ENCODE measurements at regions not wholly inside any gene's neighbourhood (a gene's known extent, or its start where the extent isn't known, plus 50 kb on each side); places are given as distances from the start of the nearest gene placed in this dataset.
A peak's percentile ranks its signal among the peaks of the same experiment; 100 is the strongest.
"Not testable (repeated sequence)": the region's sequence is repeated elsewhere in the genome, so short reads cannot be mapped to it uniquely, and the experiment has no call there.

DNA sequence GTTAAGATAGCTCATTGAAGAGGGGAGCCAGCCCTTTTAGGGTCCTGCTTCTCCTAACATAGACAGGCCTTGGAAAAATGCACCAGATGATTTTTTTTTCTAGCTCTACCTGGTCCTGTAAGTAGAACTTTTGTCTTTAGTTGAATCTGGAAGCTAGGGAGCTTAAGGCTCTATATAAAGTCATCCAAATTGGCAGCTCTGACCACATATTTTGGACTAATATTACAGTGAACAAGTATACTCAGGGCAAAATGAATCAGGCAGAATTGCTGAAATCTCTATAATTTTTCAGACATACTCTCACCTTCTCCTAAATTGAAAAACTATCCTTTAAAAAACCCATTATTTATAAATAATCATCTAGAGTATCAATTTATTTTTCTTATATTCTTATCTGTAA, 375.6 kb downstream of the OSTF1 start:
- no peak for DNase-seq

DNA sequence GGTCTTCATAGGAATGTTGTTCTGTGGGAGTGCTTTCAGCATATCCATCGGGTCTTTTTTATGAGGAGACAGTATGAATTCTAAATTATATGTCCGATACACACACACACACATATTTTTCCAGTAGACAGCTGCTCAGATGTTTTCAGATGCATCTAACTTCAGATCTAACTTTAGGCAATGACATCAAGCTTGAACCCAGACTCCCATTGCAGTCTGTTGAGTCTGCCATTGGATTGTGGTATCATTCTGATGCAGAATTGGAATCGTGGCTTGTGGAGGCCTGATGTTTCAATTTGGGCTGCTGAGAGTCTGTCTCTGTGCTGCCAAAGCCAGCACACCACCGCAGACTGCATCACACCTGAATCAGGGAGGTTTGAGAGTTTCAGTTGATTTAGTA, 376.4 kb downstream of the OSTF1 start:
- no peak for DNase-seq

DNA sequence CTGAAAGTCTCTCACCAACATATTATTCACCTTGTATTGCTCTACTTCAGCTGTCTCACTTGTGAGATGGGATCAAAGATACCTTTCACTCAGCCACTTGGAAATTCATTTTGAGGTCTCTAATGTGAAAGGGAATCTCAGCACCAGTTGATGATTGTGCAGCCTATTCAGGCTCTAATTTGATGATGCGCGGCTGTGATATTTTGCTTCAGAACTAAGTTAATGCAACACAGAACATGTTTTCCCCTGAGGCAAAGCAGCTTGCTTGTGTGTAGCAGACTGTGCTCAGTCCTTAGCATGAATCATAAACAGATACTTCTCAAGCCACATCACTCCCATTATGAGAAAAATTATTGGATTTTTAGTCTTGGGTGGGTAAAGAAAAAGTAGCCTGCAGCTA, 378.8 kb downstream of the OSTF1 start:
- DNase-seq = no peak

DNA sequence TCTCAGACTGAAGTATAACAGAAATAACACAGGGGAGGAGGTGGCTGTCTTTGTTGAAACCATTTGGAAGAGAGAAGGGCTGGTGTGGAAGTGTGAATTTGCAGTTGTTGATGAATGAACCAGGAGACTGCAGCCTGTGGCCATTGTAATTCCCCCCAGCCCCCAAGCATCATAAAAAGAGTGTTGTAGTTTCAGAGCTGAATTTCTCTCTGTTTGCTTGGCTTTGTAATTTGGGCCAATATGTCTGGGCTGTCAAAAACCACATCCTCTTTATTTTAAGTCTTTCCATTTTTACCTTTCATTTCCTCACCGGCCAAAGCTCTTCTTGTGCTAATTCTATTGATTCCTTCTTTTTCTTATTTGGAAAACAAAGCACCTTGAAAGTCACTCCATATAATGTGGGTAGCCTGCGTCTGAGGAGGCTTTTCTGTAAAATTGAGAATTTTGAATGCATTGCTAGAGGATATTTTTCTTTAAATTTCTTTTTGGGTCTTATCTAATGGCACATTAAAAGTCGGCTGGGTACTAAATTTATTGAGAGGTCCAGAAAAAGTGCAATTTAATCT, 383.3 kb downstream of the OSTF1 start:
- no peak for DNase-seq

- no peak for DNase-seq
Measured at GRCh38 chr9:75482566-75482965, 394.3 kb downstream of the OSTF1 start.

- no peak for DNase-seq
Measured at GRCh38 chr9:75483636-75484035, 395.3 kb downstream of the OSTF1 start.

DNA sequence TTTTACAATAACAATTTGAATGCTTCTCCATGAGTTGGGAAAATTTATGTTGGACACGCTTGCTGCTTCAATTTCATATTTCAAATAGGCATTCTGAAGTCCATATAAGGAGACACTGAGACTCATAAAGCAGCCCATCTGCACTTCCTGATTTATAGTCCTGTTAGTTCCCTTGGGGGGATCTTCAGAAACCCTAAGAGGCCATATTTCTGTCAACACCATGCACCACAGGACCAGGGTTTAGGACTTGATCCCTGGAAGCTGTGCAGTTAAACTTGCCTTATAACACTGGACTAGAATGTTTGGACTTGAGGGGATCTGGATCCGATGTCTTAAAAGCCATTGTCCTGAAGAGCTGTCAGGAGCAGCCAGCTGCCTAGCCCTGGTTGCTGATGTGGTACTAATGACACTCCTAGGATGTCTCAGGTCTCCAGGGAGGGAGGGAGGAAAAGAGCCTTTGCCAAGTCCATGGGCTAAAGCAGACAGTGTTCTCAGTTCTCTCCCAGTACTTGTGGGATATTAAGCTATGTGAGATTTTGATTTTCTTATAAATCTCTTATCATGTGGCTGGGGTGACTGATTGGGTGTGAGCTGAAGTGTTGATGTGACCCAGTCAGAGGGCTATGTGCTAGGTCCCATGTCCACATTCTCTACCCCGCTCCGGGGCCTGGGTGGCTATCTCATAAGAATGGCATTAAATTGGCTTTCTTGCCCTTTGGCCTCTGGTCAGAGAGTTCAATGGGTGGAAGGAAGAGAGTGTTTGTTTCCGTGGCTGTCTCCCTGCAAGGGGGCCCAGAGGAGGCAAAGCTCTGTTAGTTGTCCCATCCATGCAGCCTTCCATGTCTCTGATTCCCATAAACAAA, 399.8 kb downstream of the OSTF1 start:
- DNase-seq = peak in 2 of 3 experiments; percentile 14 to 75

GRCh38 chr9:75488719-75489110, 400.4 kb downstream of the OSTF1 start:
- DNase-seq = no peak

GRCh38 chr9:75490326-75490725, 400.1 kb upstream of the PCSK5 start:
- no peak for DNase-seq

- DNase-seq = no peak
Measured at GRCh38 chr9:75491533-75491932, 398.9 kb upstream of the PCSK5 start.

DNA sequence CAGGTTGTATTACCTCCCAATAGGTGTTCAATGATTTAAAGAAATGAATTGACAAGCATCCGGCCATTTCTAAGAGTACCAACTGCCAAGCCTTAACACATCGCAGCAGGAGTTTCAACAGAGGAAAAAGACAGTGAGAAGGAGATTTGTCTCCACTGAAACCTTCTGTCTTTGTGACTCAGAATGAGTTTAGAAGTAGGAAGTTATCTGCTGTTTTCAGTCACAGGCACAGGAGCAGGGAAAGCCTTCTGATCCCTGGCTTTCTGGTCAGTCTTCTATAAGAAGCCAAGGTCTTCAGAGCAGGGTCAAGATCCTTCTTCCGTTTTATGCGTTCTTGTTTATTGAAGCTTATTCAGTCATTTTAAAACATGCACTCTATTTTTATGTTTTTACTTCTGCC, 390.7 kb upstream of the PCSK5 start:
- no peak for DNase-seq

DNA sequence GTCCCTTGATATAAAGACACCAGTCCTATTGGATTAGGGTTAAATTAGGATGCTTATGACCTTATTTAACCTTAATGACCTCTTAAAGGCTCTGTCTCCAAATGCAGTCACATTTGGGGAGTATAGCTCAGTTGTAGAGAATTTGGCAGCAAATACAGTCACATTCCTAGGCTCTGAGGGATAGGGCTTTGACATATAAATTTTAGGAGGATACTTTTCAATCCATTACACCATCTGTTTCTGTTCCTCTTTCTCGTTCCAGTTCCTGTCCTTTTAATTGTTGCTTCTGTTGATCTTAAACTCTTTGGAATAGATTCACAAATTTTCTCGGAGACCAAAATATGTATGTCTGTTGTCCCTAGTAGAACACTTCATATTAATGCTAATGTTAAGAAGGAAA, 390.0 kb upstream of the PCSK5 start:
- DNase-seq = no peak

DNA sequence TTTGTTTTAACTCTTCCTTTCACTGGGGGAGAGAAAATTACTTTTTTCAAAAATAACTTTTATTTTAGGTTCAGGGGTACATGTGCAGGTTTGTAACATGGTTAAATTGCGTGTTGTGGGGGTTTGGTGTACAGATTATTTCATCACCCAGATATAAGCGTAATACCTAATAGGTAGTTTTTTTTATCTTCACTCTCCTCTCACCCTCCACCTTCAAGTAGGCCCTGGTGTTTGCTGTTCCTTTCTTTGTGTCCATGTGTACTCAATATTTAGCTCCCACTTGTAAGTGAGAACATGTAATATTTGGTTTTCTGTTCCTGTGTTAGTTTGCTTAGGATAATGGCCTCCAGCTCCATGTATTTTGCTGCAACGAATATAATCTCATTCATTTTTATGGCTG, 389.5 kb upstream of the PCSK5 start:
- not testable (repeated sequence) for DNase-seq

DNA sequence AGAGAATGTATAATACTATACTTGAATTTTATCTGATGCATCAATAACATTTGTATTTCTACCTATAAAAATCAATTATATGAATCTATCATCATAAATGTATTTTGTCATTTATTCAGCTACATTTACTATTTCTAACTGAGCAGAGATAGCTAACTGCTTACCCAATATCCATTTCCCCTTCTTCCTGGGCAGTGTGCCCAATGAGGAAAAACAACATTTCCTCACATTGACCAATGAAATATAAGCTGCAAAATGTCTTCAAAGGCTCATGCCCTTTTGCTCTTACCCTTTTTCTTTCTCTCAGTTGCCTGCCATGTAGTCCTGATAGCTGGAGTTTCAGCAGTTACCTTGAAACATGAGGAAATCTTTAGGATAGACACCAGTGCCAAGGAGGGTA, 385.8 kb upstream of the PCSK5 start:
- no peak for DNase-seq

DNA sequence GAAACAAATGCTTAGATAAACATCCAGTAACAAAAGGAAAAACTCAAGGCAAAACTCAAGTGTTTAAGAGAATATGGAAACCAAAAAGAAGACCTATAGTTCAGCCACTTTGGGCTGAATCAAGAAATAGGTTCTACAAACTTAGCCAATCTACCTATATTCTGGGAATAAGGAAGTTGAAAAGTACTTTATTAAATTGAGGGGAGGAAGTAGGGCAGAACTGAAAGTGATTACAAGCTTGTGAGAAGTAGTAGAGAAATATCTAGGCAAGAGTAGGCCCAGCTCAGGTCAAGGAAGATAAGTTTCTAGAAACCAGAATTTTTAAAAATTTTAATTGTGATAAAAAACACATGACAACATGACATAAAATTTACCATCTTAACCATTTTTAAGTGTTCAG, 384.8 kb upstream of the PCSK5 start:
- DNase-seq = no peak

DNA sequence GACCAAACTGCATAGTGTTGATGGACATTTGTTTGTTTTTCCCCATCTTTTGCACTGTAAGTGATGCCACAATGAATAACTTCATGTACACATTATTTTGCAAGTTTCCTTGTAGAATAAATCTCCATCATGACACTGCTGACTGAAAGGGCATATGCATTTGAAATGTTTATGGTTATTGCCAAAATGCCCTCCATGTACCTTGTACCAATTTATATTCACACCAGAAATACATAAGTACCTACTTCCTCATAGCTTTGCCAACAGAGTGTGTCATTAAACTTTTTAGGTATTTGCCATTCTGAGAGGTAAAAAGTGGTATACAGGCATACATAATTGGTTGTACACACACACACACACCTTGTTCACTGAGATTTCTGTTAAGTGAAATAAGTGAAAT, 361.0 kb upstream of the PCSK5 start:
- no peak for DNase-seq

GRCh38 chr9:75531588-75531987, 358.9 kb upstream of the PCSK5 start:
- no peak for DNase-seq

- DNase-seq = no peak
Measured at GRCh38 chr9:75532233-75533050, 358.0 kb upstream of the PCSK5 start.

GRCh38 chr9:75539523-75539922, 350.9 kb upstream of the PCSK5 start:
- DNase-seq = no peak

- DNase-seq = no peak
Measured at GRCh38 chr9:75540185-75540584, 350.3 kb upstream of the PCSK5 start.

DNA sequence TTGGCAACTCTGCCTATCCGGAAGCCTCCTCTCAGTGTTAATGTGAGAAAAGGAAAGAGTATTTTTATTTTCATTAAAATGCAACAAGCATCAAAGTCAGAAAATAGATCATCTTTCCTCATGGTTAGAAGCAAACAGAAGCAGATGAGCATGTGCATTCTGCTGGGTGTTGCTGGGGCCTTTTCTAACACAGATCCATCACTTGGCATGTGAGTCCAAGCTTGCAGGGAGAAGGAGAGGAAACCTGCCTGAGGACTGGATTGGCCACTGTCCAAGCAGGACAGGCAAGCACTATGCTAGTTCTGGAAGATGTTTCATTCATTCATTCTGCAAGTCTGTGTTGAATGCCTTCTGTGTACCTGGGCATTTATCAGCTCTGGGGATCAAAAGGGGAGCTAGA, 348.7 kb upstream of the PCSK5 start:
- DNase-seq = no peak

GRCh38 chr9:75544815-75545214, 345.7 kb upstream of the PCSK5 start:
- no peak for DNase-seq

DNA sequence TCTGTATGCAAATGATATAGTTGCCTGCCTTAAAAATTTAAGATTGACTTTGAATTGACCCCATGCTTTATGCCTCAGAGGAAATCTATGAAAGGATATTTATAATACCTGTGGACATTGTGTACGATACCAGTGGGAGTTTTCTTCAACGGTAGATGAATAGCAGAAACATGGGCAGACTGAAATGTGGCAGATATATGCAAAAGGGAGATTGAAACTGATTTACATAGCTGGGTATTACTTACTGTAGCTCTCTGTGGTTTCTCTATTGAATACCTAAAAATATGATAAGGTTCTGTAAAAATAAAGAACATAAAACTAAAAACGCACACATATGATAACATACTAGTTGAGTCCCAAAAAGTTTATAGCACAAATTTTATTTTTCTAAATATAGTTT, 345.2 kb upstream of the PCSK5 start:
- no peak for DNase-seq

DNA sequence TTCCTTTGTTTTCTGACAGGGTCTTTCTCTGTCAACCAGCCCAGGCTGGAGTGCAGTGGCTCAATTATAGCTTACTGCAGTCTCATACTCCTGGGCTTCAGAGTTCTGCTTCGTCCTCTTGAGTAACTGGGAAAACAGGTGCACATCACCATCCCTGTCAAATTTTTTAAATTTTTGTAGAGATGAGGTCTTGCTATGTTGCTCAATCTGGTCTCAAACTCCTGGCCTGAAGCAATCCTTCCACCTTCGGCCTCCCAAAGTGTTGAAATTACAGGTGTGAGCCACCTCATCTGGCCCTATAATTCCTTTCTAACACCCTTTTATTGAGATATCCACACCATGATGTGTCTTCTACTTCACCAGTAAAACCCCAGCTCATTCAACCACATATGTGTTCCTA, 341.6 kb upstream of the PCSK5 start:
- DNase-seq = no peak

All from NCI-H1417 (cell line).